ENCODE measurements at regions not wholly inside any gene's neighbourhood (a gene's known extent, or its start where the extent isn't known, plus 50 kb on each side); places are given as distances from the start of the nearest gene placed in this dataset.

- no peak for TF ChIP-seq CTCF (IDR thresholded peaks at IDR 0.05; ENCODE audit: extremely low read depth in 1 of 2, insufficient read depth in 1 of 2, low read depth in 1 of 2, low read length in 2 of 2)
- TF ChIP-seq POLR2A (IDR thresholded peaks at IDR 0.05; ENCODE audit: low read depth, low read length), result no peak
- no peak for TF ChIP-seq POLR2AphosphoS5 (IDR thresholded peaks at IDR 0.05; ENCODE audit: insufficient read depth, low read depth, low read length)
- no peak for TF ChIP-seq MAX (IDR thresholded peaks at IDR 0.05; ENCODE audit: insufficient read depth, insufficient read length)
- TF ChIP-seq EZH2 (IDR thresholded peaks at IDR 0.05; ENCODE audit: borderline replicate concordance, low read depth, low read length, severe bottlenecking), result no peak
- TF ChIP-seq FOS (IDR thresholded peaks at IDR 0.05; ENCODE audit: borderline replicate concordance, insufficient read depth, low read length), result no peak
- TF ChIP-seq GATA2 (IDR thresholded peaks at IDR 0.05; ENCODE audit: insufficient read depth, insufficient read length, low read depth, low read length), result no peak
Observed at GRCh38 chr7:35355911-35356310, 102.0 kb upstream of the TBX20 start.
